Fibroblast of upper back skin (primary cell): ENCODE measurements at regions not wholly inside any gene's neighbourhood (a gene's known extent, or its start where the extent isn't known, plus 50 kb on each side); places are given as distances from the start of the nearest gene placed in this dataset.

Source experiments
- DNase-seq: peaks from one replicate; pipeline ENCODE4 v3.0.0-alpha.2; 2013

GRCh38 chr11:45037434-45038005, 86.8 kb upstream of the TP53I11 start:
- no peak for DNase-seq

GRCh38 chr11:45038923-45039322, 88.2 kb upstream of the TP53I11 start:
- no peak for DNase-seq

GRCh38 chr11:45041596-45041995, 90.9 kb upstream of the TP53I11 start:
- no peak for DNase-seq

GRCh38 chr11:45042560-45042959, 91.9 kb upstream of the TP53I11 start:
- no peak for DNase-seq

GRCh38 chr11:45043755-45044475, 93.2 kb upstream of the TP53I11 start:
- DNase-seq: no peak

- peak; percentile 44 for DNase-seq
Observed at GRCh38 chr11:45045683-45046471, 95.2 kb upstream of the TP53I11 start.

GRCh38 chr11:45048313-45048841, 97.7 kb upstream of the TP53I11 start:
- DNase-seq: no peak

- peak; percentile 25 for DNase-seq
Observed at GRCh38 chr11:45048870-45049691, 97.4 kb upstream of the PRDM11 start.

GRCh38 chr11:45050111-45050510, 96.3 kb upstream of the PRDM11 start:
- no peak for DNase-seq

GRCh38 chr11:45051621-45052020, 94.8 kb upstream of the PRDM11 start:
- DNase-seq: no peak

- DNase-seq: no peak
Observed at GRCh38 chr11:45052361-45052760, 94.1 kb upstream of the PRDM11 start.

GRCh38 chr11:45053736-45054446, 92.5 kb upstream of the PRDM11 start:
- no peak for DNase-seq

GRCh38 chr11:45054956-45055355, 91.5 kb upstream of the PRDM11 start:
- no peak for DNase-seq

GRCh38 chr11:45056529-45056928, 89.9 kb upstream of the PRDM11 start:
- no peak for DNase-seq

GRCh38 chr11:45057938-45058646, 88.3 kb upstream of the PRDM11 start:
- DNase-seq: no peak

GRCh38 chr11:45058647-45058950, 87.8 kb upstream of the PRDM11 start:
- no peak for DNase-seq

- DNase-seq: no peak
Observed at GRCh38 chr11:45060707-45061106, 85.7 kb upstream of the PRDM11 start.

- DNase-seq: no peak
Observed at GRCh38 chr11:45061641-45062040, 84.8 kb upstream of the PRDM11 start.

- DNase-seq: peak; percentile 25
Observed at GRCh38 chr11:45062115-45062514, 84.3 kb upstream of the PRDM11 start.

GRCh38 chr11:45062974-45063635, 83.3 kb upstream of the PRDM11 start:
- no peak for DNase-seq

- DNase-seq: no peak
Observed at GRCh38 chr11:45063669-45064068, 82.8 kb upstream of the PRDM11 start.
